HG03342 (cell line): ENCODE measurements at regions not wholly inside any gene's neighbourhood (a gene's known extent, or its start where the extent isn't known, plus 50 kb on each side); places are given as distances from the start of the nearest gene placed in this dataset.
"Not testable (repeated sequence)": the region's sequence is repeated elsewhere in the genome, so short reads cannot be mapped to it uniquely, and the experiment has no call there.

ENCODE experiments used
- ATAC-seq: cut with Tn5 transposase; IDR thresholded peaks from one replicate; pipeline ENCODE4 v1.9.1; 2021; ENCODE audit warnings: mild to moderate bottlenecking, moderate library complexity; ENCODE audit not compliant: unreplicated experiment

DNA sequence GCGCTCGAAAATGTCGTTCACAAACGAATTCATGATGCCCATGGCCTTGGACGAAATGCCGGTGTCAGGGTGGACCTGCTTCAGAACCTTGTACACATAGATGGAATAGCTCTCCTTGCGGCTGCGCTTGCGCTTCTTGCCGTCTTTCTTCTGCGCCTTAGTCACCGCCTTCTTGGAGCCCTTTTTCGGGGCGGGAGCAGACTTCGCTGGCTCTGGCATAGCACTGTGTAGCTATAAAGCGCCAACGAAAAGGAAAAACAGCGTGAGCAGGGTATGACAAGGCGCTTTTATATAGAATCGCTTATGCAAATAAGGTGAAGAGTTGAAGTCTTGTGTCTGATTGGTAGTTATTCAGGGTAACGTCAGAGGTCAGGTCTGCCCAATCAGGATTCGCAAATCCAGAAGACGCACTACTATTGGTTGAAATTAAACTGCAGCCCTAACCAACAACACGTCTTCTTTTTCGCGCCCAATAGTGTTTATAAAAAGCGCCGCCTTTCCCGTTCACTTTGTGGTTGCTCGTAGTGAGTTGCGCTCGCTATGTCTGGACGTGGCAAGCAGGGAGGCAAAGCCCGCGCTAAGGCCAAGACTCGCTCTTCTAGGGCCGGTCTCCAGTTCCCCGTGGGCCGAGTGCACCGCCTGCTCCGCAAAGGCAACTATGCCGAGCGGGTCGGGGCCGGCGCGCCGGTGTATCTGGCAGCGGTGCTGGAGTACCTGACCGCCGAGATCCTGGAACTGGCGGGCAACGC lies 114.8 kb upstream of the PRSS16 start:
- ATAC-seq, result peak; percentile 73

DNA sequence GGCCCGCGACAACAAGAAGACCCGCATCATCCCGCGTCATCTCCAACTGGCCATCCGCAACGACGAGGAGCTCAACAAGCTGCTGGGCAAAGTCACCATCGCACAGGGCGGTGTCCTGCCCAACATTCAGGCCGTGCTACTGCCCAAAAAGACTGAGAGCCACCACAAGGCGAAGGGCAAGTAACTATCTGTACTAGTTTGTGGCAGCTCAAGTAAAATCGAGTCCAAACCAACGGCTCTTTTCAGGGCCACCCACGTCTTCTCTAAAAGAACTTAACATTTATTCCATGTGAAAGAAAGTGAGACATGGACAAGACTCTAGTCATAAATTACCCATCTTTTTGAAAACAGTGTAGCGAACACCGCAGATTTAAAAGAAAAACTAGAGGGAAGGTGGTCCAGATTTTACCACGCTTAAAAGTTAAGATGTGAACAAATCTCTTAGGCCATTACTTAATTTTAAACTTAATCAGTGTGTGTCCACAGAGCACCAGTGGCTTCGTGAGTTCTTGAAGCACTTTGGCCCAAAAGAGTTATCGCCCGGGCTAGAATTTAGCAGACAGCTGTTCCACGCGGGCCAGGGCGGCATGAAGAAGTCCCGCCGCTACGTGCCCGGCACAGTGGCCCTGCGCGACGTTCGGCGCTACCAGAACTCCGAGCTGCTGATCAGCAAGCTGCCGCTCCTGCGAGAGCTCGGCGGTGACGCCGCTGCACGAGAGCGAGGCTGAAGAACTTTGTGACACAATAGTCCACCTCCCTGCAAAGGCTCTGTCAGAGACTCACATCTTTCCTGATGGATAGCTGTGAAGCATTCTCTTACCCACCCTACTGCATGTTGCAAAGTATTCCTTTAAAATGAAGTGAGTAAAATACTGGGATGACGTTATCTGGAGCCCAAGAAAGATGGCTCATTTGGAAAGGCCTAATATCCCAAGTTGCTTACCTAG lies 113.9 kb upstream of the PRSS16 start:
- ATAC-seq, result peak; percentile 27

DNA sequence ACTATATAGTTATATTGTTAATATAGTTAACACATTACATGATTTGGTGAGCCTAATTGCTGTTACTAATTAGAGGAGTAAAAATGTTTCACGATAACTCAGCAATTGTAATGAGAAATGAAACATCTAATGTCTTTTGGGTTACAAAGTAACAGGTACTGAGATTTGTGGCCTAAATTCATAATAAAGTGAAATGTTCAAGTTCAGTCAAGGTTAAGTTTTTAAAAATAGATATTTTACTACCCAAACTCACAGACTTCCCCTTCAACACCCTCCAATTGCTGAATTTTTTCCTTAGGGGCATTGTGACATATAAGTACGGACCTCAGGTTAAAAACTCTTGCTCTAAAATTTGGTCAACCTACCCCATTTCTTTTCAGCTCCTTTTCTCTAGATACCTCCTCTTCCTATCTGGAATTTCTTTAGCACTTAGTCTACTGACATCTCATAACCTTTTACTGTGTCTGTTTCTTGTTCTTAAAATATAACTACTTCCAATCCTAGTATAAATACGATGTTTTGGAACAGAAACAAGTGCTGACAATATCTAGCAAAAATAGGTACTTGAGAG lies 112.3 kb upstream of the PRSS16 start:
- ATAC-seq, result no peak

DNA sequence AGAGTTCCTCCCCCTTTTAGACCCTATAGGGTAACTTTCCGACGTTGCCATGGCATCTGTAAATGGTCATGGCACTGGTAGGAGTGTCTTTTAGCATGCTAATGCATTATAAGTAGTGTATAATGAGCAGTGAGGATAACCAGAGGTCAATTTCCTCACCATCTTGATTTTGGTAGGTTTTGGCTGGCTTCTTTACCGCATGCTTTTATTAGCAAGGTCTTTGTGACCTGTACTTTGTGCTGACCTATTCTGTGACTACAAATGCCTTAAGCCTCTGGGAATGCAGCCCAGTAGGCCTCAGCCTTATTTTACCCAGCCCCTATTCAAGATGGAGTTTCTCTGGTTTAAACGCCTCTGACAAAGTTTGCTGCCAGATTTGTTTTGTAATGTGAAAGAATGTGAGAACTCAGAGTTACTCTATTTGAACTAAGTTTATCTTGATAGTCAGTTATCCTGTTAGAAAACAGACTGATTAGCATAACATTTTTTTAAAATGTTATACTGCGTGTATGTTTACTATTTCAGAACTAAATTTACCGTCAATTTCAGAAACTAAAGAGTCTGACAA lies 111.3 kb upstream of the PRSS16 start:
- ATAC-seq, result no peak

DNA sequence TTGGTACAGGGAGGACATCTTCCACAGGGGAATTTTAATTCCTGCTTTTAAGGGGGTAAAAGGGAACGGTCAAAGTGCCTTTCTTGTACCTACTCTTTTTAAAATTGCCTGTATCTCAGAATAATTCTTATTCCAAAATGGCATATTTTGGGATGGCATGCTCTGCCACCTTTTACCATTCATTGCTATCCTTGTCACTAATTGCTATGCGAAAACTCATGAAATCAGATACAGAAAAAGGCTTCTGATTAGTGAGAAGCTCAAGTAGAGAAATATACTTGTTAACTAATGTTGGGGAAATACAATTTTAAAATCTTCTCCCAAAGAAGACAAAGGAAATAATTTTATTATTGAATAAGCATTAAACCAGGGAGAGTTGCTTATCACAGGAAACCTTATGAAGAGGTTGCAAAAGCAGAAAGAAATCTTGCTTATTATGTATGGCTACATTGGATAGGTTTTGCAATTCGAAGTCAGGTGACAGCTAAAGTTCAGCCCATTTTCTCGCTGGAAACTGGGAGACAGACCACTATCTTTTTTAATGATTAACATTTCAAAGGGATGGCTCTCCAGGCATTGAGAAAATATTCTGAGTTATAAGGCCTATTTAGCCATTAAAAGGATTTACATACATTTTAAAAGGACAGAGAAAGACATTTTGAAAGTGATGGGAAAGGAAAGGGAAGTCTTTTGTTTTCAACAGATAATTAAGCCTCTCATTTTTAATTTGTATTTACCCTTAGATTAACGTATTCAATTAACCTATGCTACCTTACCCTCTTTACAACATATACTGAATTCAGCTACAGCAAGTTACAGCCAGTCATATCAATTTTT lies 110.3 kb upstream of the PRSS16 start:
- ATAC-seq, result no peak

DNA sequence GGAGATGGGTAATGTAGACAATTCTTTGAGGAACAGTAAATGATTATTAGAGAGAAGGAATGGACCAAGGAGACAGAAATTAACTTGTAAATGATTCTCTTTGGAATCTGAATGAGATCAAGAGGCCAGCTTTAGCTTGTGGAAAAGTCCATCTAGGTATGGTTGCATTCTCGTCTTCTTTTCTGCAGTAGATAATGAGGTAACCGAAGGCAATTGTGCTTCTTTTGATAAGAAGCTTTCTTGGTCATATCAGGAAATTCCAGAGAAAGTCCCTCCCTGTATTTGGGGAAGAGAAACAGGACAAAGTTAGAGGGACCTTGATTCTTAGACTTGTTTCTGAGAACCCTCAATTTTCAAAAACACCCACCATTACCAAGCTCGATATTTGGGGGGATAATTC lies 109.1 kb upstream of the PRSS16 start:
- no peak for ATAC-seq

DNA sequence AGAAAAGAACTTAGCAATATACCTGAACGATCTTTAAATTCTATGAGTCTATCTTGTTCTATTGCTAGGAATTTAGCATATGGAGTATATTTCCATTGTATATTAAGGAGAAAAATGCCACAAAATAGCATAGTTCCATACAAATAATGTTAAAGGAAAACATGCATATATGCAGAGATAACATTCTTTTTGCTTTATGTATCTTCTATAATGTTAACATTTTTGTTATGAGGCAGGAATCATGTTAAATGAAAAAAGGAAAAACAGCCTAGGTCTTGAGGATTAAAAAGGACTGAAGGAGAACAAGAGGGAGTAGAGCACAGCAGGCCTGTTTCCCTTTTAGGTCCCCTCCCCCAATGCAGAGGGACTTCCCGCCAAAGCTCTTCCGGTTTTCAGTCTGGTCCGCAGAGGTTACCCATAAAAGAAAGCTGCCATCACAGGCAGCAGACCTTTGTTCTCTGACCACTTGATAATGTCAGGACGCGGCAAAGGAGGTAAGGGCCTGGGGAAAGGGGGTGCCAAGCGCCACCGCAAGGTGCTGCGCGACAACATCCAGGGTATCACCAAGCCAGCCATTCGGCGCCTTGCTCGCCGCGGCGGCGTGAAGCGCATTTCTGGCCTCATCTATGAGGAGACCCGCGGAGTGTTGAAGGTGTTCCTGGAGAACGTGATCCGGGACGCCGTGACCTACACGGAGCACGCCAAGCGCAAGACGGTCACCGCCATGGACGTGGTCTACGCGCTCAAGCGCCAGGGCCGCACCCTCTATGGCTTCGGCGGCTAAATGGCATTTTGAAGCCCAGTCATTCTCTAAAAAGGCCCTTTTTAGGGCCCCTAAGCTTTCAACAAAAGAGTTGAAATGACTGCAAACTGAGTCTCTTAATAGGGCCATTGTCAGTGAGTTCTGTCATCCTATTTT lies 108.4 kb upstream of the PRSS16 start:
- ATAC-seq, result peak; percentile 61

DNA sequence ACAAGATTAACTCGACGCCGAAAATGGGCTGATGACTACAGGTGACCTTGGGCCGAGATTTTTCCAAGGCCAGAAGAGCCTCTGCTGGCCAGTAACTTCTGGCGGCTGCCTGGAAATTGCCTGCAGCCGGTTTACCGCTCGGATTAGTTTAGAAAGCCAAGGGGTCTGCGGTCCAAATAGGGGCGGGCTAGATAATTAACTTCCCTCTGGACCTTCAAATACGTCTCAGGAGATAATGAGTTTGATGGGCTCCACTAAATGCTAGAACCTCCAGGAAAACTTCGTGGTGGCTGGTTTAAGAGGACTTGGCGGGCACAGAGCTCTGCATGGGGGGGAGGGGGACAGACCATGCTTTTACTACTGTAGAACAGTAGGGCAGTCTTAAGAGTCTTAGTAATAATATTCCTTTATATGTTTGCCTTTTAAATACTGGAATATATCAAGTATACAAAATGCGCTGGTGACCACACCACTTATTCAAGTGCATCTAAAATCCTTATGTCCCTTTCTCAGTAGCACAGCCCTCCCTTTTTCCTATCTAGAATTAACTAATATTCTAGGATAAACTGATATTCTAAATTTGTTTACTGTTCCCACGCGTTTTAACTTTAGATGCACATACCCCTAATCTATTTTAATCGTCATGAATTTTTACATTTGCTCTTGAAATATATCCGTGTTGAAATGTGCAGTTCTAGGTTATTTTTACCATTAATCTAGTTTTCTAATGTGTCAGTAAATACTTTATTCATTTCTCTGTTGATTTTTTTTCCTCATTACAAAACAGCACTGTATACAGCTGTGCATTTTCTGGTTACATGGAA lies 107.5 kb upstream of the PRSS16 start:
- peak; percentile 11 for ATAC-seq

DNA sequence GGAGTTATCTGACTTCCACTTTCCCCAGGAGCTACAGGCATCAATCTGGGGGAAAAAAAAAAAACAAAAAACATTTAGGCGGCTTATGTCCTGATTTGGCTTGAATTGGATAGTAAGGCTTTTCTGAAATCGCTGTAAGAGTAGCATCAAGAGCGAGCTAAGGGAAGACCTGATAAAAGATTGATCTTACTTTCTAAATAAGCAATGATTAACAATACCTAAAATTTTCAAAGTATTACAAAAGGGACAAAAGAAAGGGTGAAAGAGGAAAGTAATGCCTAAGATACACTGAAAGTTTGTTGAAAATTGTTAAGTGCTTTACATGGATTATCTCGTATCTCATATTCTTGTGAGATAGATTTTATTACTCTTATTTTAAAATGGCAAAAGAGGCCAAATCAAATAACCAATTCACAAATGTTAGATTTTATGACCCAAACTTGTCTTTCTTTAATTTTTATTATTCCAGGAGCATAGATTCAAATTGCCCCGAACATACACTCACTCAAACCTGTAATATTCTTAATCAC lies 106.4 kb upstream of the PRSS16 start:
- ATAC-seq, result no peak

DNA sequence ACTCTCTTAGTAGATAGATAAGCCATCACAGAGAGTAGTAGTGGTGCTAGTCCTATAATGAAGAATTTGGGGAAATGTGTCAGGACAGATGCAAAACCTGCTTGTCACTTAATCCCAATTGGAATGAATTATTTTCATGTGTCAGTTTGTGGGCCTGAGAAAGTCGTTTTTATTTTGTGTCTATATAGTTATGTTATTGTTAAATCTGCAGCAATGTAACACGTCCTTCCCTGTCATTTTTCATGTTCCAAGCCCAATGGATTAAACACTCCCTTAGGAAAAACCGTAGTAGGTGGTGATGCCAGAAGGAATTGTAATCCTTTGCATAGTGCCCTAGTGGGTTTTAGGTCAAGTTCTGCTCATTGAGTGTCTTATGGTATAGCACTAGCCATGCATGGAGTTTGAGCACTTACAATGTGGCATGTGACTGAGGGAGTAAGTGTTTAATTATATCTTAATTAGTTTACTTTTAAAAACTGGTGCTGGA lies 105.9 kb upstream of the PRSS16 start:
- ATAC-seq, result no peak

DNA sequence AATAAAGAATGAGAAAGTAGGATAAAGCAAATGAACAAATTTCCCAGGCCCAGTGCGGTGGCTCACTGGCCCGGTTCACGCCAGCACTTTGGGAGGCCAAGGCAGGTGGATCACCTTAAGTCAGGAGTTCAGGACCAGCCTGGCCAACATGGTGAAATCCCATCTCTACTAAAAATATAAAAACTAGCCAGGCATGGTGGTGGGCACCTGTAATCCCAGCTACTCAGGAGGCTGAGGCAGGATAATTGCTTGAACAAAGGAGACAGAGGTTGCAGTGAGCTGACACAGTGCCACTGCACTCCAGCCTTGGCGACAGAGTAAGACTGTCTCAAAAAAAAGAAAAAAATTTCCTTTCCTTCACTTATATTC lies 104.5 kb upstream of the PRSS16 start:
- ATAC-seq, result not testable (repeated sequence)

DNA sequence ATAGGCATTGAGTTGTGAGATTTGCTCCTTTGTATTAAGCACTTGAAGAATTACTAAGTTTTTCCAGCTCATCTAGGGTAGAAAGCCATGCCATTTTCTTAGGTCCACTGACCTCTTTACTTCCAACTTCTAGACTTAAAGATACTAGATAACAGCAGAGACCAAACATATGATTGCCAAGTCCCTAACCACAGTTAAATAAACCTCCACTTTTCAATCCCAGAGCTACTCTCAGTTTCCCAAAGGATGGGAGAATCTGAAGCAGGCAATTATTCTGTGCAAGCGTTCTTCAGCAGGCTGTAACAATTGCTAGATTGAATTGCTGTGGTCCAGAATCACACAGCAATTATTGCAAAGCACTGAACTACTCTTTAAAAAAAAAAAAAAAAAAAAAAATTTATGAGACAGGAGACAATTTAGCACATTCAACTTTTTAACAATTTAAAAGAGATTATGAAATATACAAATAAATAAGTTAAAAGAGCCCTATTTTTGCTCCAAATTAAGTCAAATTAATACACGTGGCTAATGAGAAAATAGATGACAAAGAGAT lies 104.0 kb upstream of the PRSS16 start:
- ATAC-seq, result no peak

DNA sequence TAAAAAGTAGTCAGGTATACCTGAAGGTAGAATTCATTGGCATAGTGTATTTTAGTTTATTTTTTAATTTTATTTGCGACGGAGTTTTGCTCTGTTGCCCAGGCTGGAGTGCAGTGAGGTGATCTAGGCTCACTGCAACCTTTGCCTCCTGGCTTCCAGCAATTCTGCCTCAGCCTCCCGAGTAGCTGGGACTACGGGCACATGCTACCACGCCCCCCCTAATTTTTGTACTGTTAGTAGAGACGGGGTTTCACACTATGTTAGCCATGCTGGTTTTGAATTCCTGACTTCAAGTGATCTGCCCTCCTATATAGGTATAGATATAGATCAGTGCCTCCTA lies 102.8 kb upstream of the PRSS16 start:
- no peak for ATAC-seq

DNA sequence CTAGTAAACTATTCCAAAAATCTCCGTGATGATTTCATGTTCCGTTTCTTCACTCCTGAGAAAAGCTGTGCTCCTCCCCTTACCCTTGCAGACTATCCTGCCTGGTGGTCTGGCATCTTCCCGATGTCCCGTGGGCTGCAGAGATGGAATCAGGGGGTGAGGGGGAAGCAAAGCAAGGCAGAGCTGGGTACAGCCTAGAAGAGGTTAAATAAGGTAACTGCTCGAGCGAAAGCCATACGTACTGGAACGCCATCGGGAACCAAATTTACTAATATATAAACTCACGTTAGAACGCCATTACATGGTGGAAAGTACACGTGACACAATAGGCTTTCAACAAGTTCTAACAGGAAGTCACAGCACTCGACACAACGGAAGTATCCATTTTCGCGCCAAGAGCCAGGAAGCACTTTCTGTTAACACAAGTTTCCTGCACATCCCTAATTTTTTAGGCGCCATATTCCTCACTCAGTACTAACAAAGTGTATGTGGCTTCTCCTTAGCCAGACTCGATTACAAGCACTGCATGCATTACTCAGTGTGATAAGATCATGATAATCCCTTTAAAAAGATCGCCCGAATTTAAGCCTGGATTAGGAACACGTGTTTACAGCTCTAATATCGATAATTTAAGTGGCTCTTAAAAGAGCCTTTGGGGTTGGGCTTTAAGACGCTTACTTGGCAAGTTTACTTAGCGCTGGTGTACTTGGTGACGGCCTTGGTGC lies 101.6 kb upstream of the PRSS16 start:
- peak; percentile 34 for ATAC-seq

DNA sequence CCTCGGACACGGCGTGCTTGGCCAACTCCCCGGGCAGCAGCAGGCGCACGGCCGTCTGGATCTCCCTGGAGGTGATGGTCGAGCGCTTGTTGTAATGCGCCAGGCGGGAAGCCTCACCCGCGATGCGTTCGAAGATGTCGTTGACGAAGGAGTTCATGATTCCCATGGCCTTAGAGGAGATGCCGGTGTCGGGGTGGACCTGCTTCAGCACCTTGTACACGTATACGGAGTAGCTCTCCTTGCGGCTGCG lies 101.1 kb upstream of the PRSS16 start:
- ATAC-seq, result not testable (repeated sequence)

DNA sequence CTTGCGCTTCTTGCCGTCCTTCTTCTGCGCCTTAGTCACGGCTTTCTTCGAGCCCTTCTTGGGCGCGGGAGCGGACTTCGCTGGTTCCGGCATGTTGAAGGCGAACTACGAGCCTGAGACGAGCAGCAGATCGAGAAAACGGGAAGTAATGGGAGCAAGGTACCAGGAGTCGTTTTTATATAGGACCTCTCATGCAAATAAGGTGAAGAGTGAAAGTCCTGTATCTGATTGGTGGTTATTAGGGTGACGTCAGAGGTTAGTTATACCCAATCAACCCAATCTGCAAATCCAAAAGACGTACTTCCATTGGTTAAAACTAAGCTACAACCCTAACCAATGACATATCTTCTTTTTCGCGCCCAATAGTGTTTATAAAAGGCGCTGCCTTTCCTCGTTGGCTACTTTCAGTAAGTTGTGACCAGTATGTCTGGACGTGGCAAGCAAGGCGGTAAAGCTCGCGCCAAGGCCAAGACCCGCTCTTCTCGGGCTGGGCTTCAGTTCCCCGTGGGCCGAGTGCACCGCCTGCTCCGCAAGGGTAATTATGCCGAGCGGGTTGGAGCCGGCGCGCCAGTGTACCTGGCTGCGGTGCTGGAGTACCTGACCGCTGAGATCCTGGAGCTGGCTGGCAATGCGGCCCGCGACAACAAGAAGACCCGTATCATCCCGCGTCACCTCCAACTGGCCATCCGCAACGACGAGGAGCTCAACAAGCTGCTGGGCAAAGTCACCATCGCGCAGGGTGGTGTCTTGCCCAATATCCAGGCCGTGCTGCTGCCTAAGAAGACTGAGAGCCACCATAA lies 100.6 kb upstream of the PRSS16 start:
- ATAC-seq, result peak; percentile 71

DNA sequence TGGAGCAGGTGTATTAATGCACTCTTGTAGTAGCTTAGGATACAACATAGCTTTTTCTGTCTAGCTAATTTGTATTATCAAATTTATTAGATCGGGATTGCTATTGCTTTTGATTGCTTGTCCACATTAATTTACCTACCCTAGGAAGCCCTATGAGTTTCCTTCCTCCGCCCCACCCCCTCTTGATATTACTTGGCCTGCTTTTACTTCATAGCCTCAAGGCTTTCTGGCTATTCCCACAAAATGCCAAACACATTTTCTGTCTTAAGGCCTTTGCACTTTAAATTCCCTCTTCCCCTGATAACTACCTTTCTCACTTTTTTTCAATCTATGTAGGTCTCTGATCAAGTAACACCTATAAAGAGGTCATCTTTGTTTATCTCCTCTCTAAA lies 99.1 kb upstream of the PRSS16 start:
- ATAC-seq, result no peak
